Activated CD4-positive, alpha-beta T cell treated with anti-CD3 and anti-CD28 coated beads for 36 hours (primary cell): ENCODE measurements at regions not wholly inside any gene's neighbourhood (a gene's known extent, or its start where the extent isn't known, plus 50 kb on each side); places are given as distances from the start of the nearest gene placed in this dataset.

Source experiments
- ATAC-seq: fragments of 200-7000 bp; cut with Tn5 transposase; one replicate; pipeline ENCODE4 v1.10.0; 2021; ENCODE audit warnings: mild to moderate bottlenecking, moderate library complexity
- CTCF ChIA-PET: fragments of 350-600 bp; sonication (Branson Sonifier 250); formaldehyde crosslinking; loops from one replicate; lab custom pipeline; 2021; ENCODE audit warnings: antibody characterized with exemption; lab: Charles Lee
- POLR2A ChIA-PET: fragments of 350-600 bp; sonication (Branson Sonifier 250); formaldehyde crosslinking; loops from one replicate; lab custom pipeline; 2021; ENCODE audit warnings: antibody characterized with exemption, inconsistent platforms; lab: Charles Lee
- DNase-seq: peaks from one replicate; pipeline ENCODE4 v3.0.0-alpha.2; 2020
- H3K27ac Mint-ChIP-seq: one replicate; pipeline ENCODE4 v1.8.0; 2021; ENCODE audit warnings: mixed read lengths
- H3K27me3 Mint-ChIP-seq: one replicate; pipeline ENCODE4 v1.8.0; 2021; ENCODE audit warnings: mixed read lengths
- H3K36me3 Mint-ChIP-seq: one replicate; pipeline ENCODE4 v1.8.0; 2021; ENCODE audit warnings: low read depth, mixed read lengths
- H3K4me1 Mint-ChIP-seq: one replicate; pipeline ENCODE4 v1.8.0; 2021; ENCODE audit warnings: mixed read lengths
- H3K4me3 Mint-ChIP-seq: one replicate; pipeline ENCODE4 v1.8.0; 2021; ENCODE audit warnings: mild to moderate bottlenecking, moderate library complexity, mixed read lengths
- H3K9me3 Mint-ChIP-seq: one replicate; pipeline ENCODE4 v1.8.0; 2021; ENCODE audit warnings: low read depth, mixed read lengths
- intact Hi-C, 2 experiments: fragments of 100-400 bp; cut with DNase I in 1 of 2; cut with micrococcal nuclease in 1 of 2; formaldehyde crosslinking; loops; one replicate each; pipeline versions ENCODE4 v1.14.2 to v1.15.1; 2022 to 2024; cut with DNase I, micrococcal nuclease

DNA sequence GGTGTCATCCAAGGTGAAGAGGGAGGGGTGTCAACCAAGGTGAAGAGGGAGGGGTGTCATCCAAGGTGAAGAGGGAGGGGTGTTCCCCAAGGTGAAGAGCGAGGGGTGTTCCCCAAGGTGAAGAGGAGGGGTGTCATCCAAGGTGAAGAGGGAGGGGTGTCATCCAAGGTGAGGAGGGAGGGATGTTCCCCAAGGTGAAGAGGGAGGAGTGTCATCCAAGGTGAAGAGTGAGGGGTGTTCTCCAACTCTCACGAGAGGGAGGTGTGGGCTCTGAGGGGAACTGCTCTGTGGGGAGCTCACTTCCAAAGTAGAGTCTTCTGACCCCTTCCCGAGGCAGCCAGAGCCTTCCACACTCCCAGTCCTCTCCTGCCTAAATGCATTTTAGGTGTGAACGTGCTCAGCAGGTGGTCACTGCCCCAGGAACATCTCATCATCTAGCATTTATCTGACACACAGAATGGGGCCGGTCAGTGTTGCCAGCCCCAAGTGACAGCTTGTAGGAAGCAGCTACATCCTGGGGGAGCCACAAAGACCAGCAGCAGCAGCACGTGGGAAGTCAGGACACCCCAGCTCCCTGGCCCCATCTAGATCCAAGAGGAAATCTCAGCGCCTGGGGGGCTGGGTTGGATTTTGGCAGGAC lies 323.8 kb downstream of the GLRX3 start:
- H3K9me3 Mint-ChIP-seq, result no peaks in the 10 kb centered on the region
- CTCF ChIA-PET, result no interaction called here
- ATAC-seq, result no peak
- no peaks in the 10 kb centered on the region for H3K36me3 Mint-ChIP-seq
- no peak overlapping the region for H3K4me3 Mint-ChIP-seq
- no peak overlapping the region for H3K27ac Mint-ChIP-seq
- intact Hi-C loops, result no loop called here
- H3K4me1 Mint-ChIP-seq, result no peaks in the 10 kb centered on the region
- no peak for DNase-seq
- peaks cover 9% of the 10 kb centered on the region for H3K27me3 Mint-ChIP-seq
- POLR2A ChIA-PET, result no interaction called here

- ChIA-PET CTCF (no interaction called here), POLR2A (no interaction called here)
- DNase-seq, result no peak
- Mint-ChIP-seq H3K27me3 (peaks cover 3% of the 10 kb centered on the region), H3K4me3 (no peak overlapping the region), H3K36me3 (no peaks in the 10 kb centered on the region), H3K4me1 (no peaks in the 10 kb centered on the region), H3K27ac (no peak overlapping the region), H3K9me3 (no peaks in the 10 kb centered on the region)
- intact Hi-C loops, result no loop called here
- no peak for ATAC-seq
These were observed 325.4 kb downstream of the GLRX3 start for GRCh38 chr10:130461631-130462030.

GRCh38 chr10:130463104-130463875 lies 327.1 kb downstream of the GLRX3 start:
- ChIA-PET POLR2A (no interaction called here), CTCF (no interaction called here)
- H3K27ac Mint-ChIP-seq, result no peak overlapping the region
- no peaks in the 10 kb centered on the region for H3K4me1 Mint-ChIP-seq
- ATAC-seq, result no peak
- no peak for DNase-seq
- no peaks in the 10 kb centered on the region for H3K36me3 Mint-ChIP-seq
- H3K27me3 Mint-ChIP-seq, result no peaks in the 10 kb centered on the region
- no peak overlapping the region for H3K4me3 Mint-ChIP-seq
- peaks cover 2% of the 10 kb centered on the region for H3K9me3 Mint-ChIP-seq
- intact Hi-C loops, result no loop called here

- CTCF ChIA-PET, result no interaction called here
- H3K27me3 Mint-ChIP-seq, result no peaks in the 10 kb centered on the region
- ATAC-seq (no peak), DNase-seq (no peak)
- H3K4me1 Mint-ChIP-seq, result no peaks in the 10 kb centered on the region
- no peak overlapping the region for H3K4me3 Mint-ChIP-seq
- H3K9me3 Mint-ChIP-seq, result peaks cover 5% of the 10 kb centered on the region
- intact Hi-C loops, result no loop called here
- H3K27ac Mint-ChIP-seq, result no peak overlapping the region
- POLR2A ChIA-PET, result no interaction called here
- H3K36me3 Mint-ChIP-seq, result no peaks in the 10 kb centered on the region
These were observed 327.7 kb downstream of the GLRX3 start for GRCh38 chr10:130463876-130464364.

DNA sequence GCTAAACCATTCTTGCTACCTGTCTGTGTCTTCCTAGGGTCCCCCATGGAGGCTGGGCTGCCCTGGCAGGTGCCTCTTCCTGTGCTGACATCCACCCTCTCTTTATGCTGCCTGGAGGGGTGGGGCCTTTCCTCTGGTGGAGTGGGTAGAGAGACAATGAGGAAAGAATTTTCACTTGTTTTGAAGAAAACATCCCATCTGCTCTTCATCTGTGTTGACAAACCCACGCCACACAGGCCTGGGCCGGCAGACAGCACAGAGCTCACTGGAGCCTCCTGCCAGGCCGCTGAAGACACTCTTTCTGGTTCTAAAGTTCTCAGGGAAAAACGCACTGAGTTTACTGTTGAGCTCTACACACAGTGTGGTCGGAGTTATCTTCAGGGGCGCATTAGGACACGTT lies 328.2 kb downstream of the GLRX3 start:
- ChIA-PET CTCF (no interaction called here), POLR2A (no interaction called here)
- no peak for ATAC-seq
- intact Hi-C loops, result no loop called here
- no peak for DNase-seq
- no peak overlapping the region for H3K4me3 Mint-ChIP-seq
- no peaks in the 10 kb centered on the region for H3K36me3 Mint-ChIP-seq
- H3K27me3 Mint-ChIP-seq, result no peaks in the 10 kb centered on the region
- no peaks in the 10 kb centered on the region for H3K4me1 Mint-ChIP-seq
- peaks cover 10% of the 10 kb centered on the region for H3K9me3 Mint-ChIP-seq
- no peak overlapping the region for H3K27ac Mint-ChIP-seq

DNA sequence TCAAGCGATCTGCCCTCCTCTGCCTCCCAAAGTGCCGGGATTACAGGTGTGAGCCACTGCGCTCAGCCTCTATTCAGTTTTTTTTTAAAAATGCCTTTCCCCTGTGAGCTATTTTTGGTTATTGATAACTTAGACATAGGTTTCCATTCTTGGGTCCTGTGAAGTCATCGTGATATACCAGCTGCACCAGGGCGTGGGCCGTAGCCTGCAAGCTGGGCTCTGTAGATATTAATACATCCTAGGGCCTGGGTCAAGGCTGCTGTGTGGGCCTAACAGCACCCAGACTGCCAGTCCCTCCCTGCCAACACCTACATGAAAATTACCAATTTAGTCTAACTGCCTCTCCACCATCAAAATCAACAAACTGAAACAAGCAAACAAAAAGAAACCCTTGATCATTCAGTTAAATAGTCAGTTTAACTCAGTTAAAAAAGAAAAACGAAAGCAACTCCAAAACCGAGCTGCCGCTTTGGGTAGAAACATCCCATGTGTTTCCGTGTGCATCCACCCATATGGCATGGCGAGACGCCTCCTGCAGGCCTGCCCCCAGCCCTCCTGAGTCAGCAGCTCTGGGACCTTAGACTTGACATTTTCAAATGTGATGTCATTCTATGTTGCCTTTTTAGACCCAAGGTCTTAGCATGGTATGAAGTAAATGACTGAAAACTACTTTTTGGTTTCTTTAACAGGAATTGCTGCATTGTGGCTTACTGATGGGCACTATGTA lies 330.2 kb downstream of the GLRX3 start:
- no peak for DNase-seq
- Mint-ChIP-seq H3K27ac (no peak overlapping the region), H3K27me3 (no peaks in the 10 kb centered on the region), H3K36me3 (no peaks in the 10 kb centered on the region), H3K4me3 (no peak overlapping the region), H3K4me1 (no peaks in the 10 kb centered on the region), H3K9me3 (peaks cover 11% of the 10 kb centered on the region)
- CTCF ChIA-PET, result no interaction called here
- intact Hi-C loops, result no loop called here
- POLR2A ChIA-PET, result no interaction called here
- ATAC-seq, result no peak

DNA sequence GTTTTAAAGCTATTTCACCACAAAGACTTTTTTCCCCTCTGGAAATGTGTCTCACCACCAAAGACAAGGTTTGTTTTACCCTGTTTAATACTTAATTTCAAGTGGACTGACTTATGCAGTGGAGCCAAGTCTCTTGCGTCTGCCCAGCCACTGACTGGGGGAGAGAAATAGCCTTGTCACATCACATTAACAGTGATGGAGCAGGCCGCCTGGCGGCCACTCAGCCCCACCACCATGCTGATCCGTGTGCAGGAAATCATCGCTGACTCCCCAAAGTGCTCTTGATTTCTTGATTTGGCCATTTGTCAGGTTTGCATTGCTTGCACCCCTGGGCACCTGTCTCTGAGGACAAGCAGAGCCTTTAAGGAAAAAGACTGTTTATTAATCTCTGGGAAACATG lies 334.1 kb downstream of the GLRX3 start:
- Mint-ChIP-seq H3K9me3 (peaks cover 11% of the 10 kb centered on the region), H3K4me1 (no peaks in the 10 kb centered on the region), H3K27me3 (no peaks in the 10 kb centered on the region), H3K36me3 (no peaks in the 10 kb centered on the region), H3K27ac (no peak overlapping the region), H3K4me3 (no peak overlapping the region)
- DNase-seq (no peak), ATAC-seq (no peak)
- POLR2A ChIA-PET, result no interaction called here
- CTCF ChIA-PET, result interaction anchor here (0.6 kb wide), 1 partner anchor 233 kb away, joined by 3 read pairs; no protein-coding TSS in a partner anchor
- intact Hi-C loops, result no loop called here

DNA sequence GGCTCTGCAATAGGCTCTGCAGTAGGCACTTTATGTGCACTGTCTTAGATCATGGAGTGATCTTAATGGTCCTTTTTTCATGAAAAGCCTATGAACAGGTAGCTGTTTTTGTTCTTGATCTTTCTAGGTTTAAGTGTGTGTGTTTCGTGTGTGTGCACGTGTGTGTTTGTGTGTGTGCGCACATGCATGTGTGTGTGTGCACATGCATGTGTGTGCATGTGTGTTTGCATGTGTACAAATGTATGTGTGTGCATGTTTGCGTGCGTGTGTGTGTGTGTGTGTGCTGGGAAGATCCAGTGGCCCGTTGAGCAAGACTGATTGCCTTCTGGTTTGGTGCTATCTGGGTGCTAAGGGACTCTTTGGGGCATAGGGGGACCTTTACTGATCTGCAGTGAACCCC lies 334.8 kb downstream of the GLRX3 start:
- no peak overlapping the region for H3K27ac Mint-ChIP-seq
- H3K27me3 Mint-ChIP-seq, result no peaks in the 10 kb centered on the region
- DNase-seq, result no peak
- H3K36me3 Mint-ChIP-seq, result no peaks in the 10 kb centered on the region
- ATAC-seq, result no peak
- peaks cover 11% of the 10 kb centered on the region for H3K9me3 Mint-ChIP-seq
- ChIA-PET CTCF (interaction anchor here (0.6 kb wide), 1 partner anchor 234 kb away, joined by 3 read pairs; no protein-coding TSS in a partner anchor), POLR2A (no interaction called here)
- no peak overlapping the region for H3K4me3 Mint-ChIP-seq
- H3K4me1 Mint-ChIP-seq, result no peaks in the 10 kb centered on the region
- intact Hi-C loops, result no loop called here

- Mint-ChIP-seq H3K27ac (no peak overlapping the region), H3K36me3 (no peaks in the 10 kb centered on the region), H3K4me3 (no peak overlapping the region), H3K4me1 (no peaks in the 10 kb centered on the region), H3K9me3 (peaks cover 11% of the 10 kb centered on the region), H3K27me3 (no peaks in the 10 kb centered on the region)
- DNase-seq, result no peak
- CTCF ChIA-PET, result no interaction called here
- intact Hi-C loops, result no loop called here
- POLR2A ChIA-PET, result no interaction called here
- ATAC-seq, result no peak
These were observed 335.3 kb downstream of the GLRX3 start for GRCh38 chr10:130471486-130471885.

- ChIA-PET POLR2A (no interaction called here), CTCF (no interaction called here)
- no peak for DNase-seq
- ATAC-seq, result no peak
- Mint-ChIP-seq H3K4me1 (no peaks in the 10 kb centered on the region), H3K27me3 (peaks cover 1% of the 10 kb centered on the region), H3K36me3 (no peaks in the 10 kb centered on the region), H3K9me3 (peaks cover 11% of the 10 kb centered on the region), H3K4me3 (no peak overlapping the region), H3K27ac (no peak overlapping the region)
- intact Hi-C loops, result no loop called here
These were observed 336.0 kb downstream of the GLRX3 start for GRCh38 chr10:130472236-130472635.

- DNase-seq (no peak), ATAC-seq (no peak)
- Mint-ChIP-seq H3K9me3 (no peaks in the 10 kb centered on the region), H3K4me1 (no peaks in the 10 kb centered on the region), H3K36me3 (no peaks in the 10 kb centered on the region), H3K27ac (no peak overlapping the region), H3K27me3 (peaks cover 1% of the 10 kb centered on the region), H3K4me3 (no peak overlapping the region)
- intact Hi-C loops, result no loop called here
- CTCF ChIA-PET, result no interaction called here
- POLR2A ChIA-PET, result no interaction called here
These were observed 338.4 kb downstream of the GLRX3 start for GRCh38 chr10:130474591-130474990.

DNA sequence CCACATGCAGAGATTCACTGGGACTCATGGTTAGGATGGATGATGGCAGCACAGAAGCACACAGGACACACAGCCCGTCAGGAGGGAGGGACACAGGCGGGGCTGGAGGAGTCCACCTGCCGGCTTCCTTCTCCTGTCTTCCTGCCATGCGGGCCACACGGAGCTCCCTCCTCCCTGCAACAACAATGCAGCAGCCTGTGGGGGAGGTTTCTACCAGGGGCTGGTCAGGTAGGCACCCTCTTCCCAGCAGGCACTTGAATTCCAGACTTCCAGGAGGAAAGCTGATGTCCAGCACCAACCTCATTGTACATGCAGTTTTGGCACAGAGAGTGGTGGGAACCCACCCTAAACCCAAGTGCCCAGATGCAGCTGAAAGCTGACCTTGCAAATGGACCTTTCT lies 341.2 kb downstream of the GLRX3 start:
- H3K36me3 Mint-ChIP-seq, result no peaks in the 10 kb centered on the region
- H3K9me3 Mint-ChIP-seq, result no peaks in the 10 kb centered on the region
- POLR2A ChIA-PET, result no interaction called here
- no peak for DNase-seq
- H3K27me3 Mint-ChIP-seq, result peaks cover 1% of the 10 kb centered on the region
- no peak overlapping the region for H3K4me3 Mint-ChIP-seq
- CTCF ChIA-PET, result no interaction called here
- intact Hi-C loops, result no loop called here
- H3K27ac Mint-ChIP-seq, result no peak overlapping the region
- H3K4me1 Mint-ChIP-seq, result no peaks in the 10 kb centered on the region
- no peak for ATAC-seq
